H1 (cell line): ENCODE measurements at regions not wholly inside any gene's neighbourhood (a gene's known extent, or its start where the extent isn't known, plus 50 kb on each side); places are given as distances from the start of the nearest gene placed in this dataset.

Experiments used
- BCL11A ChIP-seq, 2 experiments: IDR thresholded peaks; one replicate each; pipeline ENCODE4 v1.6.1; 2011; ENCODE audit warnings: low read depth in 2 of 2, low read length in 2 of 2, mild to moderate bottlenecking in 2 of 2
- CTBP2 ChIP-seq: IDR thresholded peaks from 2 replicates; pipeline ENCODE4 v1.7.0; 2011; ENCODE audit warnings: borderline replicate concordance, mild to moderate bottlenecking, moderate library complexity, mixed read lengths, low read length; ENCODE audit not compliant: insufficient read depth, insufficient read length
- NANOG ChIP-seq: IDR thresholded peaks from 2 replicates; pipeline ENCODE4 v1.6.1; 2011; ENCODE audit warnings: low read length, low read depth, mild to moderate bottlenecking, inconsistent platforms; ENCODE audit not compliant: insufficient read depth, poor library complexity, severe bottlenecking
- RNF2 ChIP-seq: fragments of 200-900, 300-1000 bp; sonication (generic); IDR thresholded peaks from 2 replicates; pipeline ENCODE4 v1.7.1; 2016; ENCODE audit warnings: borderline replicate concordance, low read depth, mild to moderate bottlenecking, antibody characterized with exemption, low read length; ENCODE audit not compliant: poor library complexity, severe bottlenecking; ENCODE audit errors: missing control alignments

- no peak for TF ChIP-seq RNF2
- TF ChIP-seq CTBP2 = no peak
- no peak for TF ChIP-seq BCL11A (IDR thresholded peaks at IDR 0.05; ENCODE audit: low read depth in 2 of 2, low read length in 2 of 2)
- TF ChIP-seq NANOG = no peak
- TF ChIP-seq, all 59 proteins: peak for 0
These were observed 146.4 kb downstream of the YIPF5 start (continued) for GRCh38 chr5:144024090-144024489.
